GM19468 (cell line): ENCODE measurements at regions not wholly inside any gene's neighbourhood (a gene's known extent, or its start where the extent isn't known, plus 50 kb on each side); places are given as distances from the start of the nearest gene placed in this dataset.

Experiments
- ATAC-seq: cut with Tn5 transposase; IDR thresholded peaks from one replicate; pipeline ENCODE4 v1.9.1; 2021; ENCODE audit warnings: mild to moderate bottlenecking, moderate library complexity, moderate number of reproducible peaks; ENCODE audit not compliant: unreplicated experiment; ENCODE audit errors: extremely low read depth

GRCh38 chr3:31129241-31129640 lies 234.8 kb upstream of the GADL1 start:
- ATAC-seq: peak; percentile 55

- no peak for ATAC-seq
These were observed 237.8 kb upstream of the GADL1 start for GRCh38 chr3:31132132-31132769.

- no peak for ATAC-seq
These were observed 239.1 kb upstream of the GADL1 start for GRCh38 chr3:31133541-31133940.

- no peak for ATAC-seq
These were observed 241.1 kb upstream of the GADL1 start for GRCh38 chr3:31135546-31135945.

- no peak for ATAC-seq
These were observed 243.4 kb upstream of the GADL1 start for GRCh38 chr3:31137718-31138465.

- ATAC-seq: no peak
These were observed 246.0 kb upstream of the GADL1 start for GRCh38 chr3:31140470-31140869.

GRCh38 chr3:31142139-31142538 lies 247.7 kb upstream of the GADL1 start:
- no peak for ATAC-seq

GRCh38 chr3:31142543-31142942 lies 248.1 kb upstream of the GADL1 start:
- ATAC-seq: no peak

- no peak for ATAC-seq
These were observed 250.6 kb upstream of the GADL1 start for GRCh38 chr3:31145062-31145461.

- ATAC-seq: no peak
These were observed 253.1 kb upstream of the GADL1 start for GRCh38 chr3:31147550-31147949.

- no peak for ATAC-seq
These were observed 262.7 kb upstream of the GADL1 start for GRCh38 chr3:31157047-31157694.

GRCh38 chr3:31157893-31158620 lies 263.6 kb upstream of the GADL1 start:
- ATAC-seq: no peak

- ATAC-seq: no peak
These were observed 265.0 kb upstream of the GADL1 start for GRCh38 chr3:31159331-31160039.

GRCh38 chr3:31161889-31162288 lies 267.4 kb upstream of the GADL1 start:
- ATAC-seq: no peak

GRCh38 chr3:31164381-31164780 lies 269.9 kb upstream of the GADL1 start:
- no peak for ATAC-seq

GRCh38 chr3:31165399-31165860 lies 271.0 kb upstream of the GADL1 start:
- no peak for ATAC-seq

- no peak for ATAC-seq
These were observed 271.9 kb upstream of the GADL1 start for GRCh38 chr3:31166249-31166885.

GRCh38 chr3:31167666-31168065 lies 273.2 kb upstream of the GADL1 start:
- no peak for ATAC-seq

- no peak for ATAC-seq
These were observed 276.6 kb upstream of the GADL1 start for GRCh38 chr3:31170932-31171670.
